K562 (cell line): ENCODE measurements at regions not wholly inside any gene's neighbourhood (a gene's known extent, or its start where the extent isn't known, plus 50 kb on each side); places are given as distances from the start of the nearest gene placed in this dataset.

Experiments used
- MXI1 ChIP-seq: IDR thresholded peaks from 2 replicates; pipeline ENCODE4 v1.6.1; 2011; ENCODE audit warnings: low read depth, mild to moderate bottlenecking, improper control_type of control experiment, low read length
- NFE2L1 ChIP-seq: fragments of 450-650 bp; IDR thresholded peaks from 2 replicates; pipeline ENCODE4 v1.6.1; 2016; ENCODE audit warnings: missing genetic modification characterization, low read depth, mild to moderate bottlenecking, missing compliant biosample characterization, moderate library complexity, borderline replicate concordance
- RBM25 ChIP-seq: fragments of 200-400 bp; formaldehyde crosslinking; IDR thresholded peaks from 2 replicates; pipeline ENCODE4 v1.6.1; 2018; ENCODE audit warnings: low read length, low read depth, moderate library complexity; ENCODE audit not compliant: severe bottlenecking
- TRIM24 ChIP-seq, 2 experiments: fragments of 450-650 bp; IDR thresholded peaks; 2 replicates each; pipeline ENCODE4 v1.6.1; 2016
- ZFX ChIP-seq: sonication (generic); formaldehyde crosslinking; IDR thresholded peaks from 2 replicates; pipeline ENCODE4 v1.8.0; 2022; ENCODE audit warnings: mild to moderate bottlenecking, missing genetic modification reagents, moderate library complexity
- ZNF707 ChIP-seq: fragments of 250-450 bp; sonication (Bioruptor Pico); conservative IDR thresholded peaks from 2 replicates; pipeline ENCODE4 v1.8.0; 2022; ENCODE audit warnings: inconsistent platforms, mild to moderate bottlenecking, moderate library complexity
- TF ChIP-seq, protein P1 (sequence below): fragments of 450-650 bp; formaldehyde crosslinking; IDR thresholded peaks from 2 replicates; pipeline ENCODE4 v1.4.0; 2022; ENCODE audit warnings: mild to moderate bottlenecking, moderate library complexity
- TF ChIP-seq, protein P2 (sequence below): sonication (generic); formaldehyde crosslinking; IDR thresholded peaks from 2 replicates; pipeline ENCODE4 v1.8.0; 2022; ENCODE audit warnings: mild to moderate bottlenecking, missing genetic modification reagents

DNA sequence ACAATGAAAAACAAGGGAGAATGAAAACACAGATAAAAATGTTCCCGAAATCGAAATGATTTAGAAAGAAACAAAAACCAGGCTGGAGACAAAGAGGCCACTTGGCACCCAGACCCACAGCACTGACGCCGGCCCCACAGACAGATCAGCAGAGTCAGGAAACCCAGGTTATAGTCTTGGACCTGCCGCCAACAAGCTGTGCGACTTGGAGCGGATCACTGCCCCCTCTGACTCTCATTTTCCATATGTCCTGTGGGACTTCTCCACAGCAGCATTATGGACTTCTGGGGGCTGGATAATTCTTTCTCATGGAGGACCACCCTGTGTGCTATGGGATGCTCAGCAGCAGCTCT lies 72.4 kb downstream of the MATN1 start (continued):
- TF ChIP-seq, protein P1, sequence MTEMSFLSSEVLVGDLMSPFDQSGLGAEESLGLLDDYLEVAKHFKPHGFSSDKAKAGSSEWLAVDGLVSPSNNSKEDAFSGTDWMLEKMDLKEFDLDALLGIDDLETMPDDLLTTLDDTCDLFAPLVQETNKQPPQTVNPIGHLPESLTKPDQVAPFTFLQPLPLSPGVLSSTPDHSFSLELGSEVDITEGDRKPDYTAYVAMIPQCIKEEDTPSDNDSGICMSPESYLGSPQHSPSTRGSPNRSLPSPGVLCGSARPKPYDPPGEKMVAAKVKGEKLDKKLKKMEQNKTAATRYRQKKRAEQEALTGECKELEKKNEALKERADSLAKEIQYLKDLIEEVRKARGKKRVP, result no peak
- TF ChIP-seq RBM25 (no peak), MXI1 (no peak), NFE2L1 (tag) (no peak), ZNF707 (CRISPR knock-in tag) (no peak), TRIM24 (IDR thresholded peaks at IDR 0.05) (no peak), ZFX (CRISPR knock-in tag) (no peak)
- TF ChIP-seq, protein P2, sequence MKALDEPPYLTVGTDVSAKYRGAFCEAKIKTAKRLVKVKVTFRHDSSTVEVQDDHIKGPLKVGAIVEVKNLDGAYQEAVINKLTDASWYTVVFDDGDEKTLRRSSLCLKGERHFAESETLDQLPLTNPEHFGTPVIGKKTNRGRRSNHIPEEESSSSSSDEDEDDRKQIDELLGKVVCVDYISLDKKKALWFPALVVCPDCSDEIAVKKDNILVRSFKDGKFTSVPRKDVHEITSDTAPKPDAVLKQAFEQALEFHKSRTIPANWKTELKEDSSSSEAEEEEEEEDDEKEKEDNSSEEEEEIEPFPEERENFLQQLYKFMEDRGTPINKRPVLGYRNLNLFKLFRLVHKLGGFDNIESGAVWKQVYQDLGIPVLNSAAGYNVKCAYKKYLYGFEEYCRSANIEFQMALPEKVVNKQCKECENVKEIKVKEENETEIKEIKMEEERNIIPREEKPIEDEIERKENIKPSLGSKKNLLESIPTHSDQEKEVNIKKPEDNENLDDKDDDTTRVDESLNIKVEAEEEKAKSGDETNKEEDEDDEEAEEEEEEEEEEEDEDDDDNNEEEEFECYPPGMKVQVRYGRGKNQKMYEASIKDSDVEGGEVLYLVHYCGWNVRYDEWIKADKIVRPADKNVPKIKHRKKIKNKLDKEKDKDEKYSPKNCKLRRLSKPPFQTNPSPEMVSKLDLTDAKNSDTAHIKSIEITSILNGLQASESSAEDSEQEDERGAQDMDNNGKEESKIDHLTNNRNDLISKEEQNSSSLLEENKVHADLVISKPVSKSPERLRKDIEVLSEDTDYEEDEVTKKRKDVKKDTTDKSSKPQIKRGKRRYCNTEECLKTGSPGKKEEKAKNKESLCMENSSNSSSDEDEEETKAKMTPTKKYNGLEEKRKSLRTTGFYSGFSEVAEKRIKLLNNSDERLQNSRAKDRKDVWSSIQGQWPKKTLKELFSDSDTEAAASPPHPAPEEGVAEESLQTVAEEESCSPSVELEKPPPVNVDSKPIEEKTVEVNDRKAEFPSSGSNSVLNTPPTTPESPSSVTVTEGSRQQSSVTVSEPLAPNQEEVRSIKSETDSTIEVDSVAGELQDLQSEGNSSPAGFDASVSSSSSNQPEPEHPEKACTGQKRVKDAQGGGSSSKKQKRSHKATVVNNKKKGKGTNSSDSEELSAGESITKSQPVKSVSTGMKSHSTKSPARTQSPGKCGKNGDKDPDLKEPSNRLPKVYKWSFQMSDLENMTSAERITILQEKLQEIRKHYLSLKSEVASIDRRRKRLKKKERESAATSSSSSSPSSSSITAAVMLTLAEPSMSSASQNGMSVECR, result no peak
- TF ChIP-seq, all 486 proteins: peak for 0
